ENCODE measurements at regions not wholly inside any gene's neighbourhood (a gene's known extent, or its start where the extent isn't known, plus 50 kb on each side); places are given as distances from the start of the nearest gene placed in this dataset.
"Not testable (repeated sequence)": the region's sequence is repeated elsewhere in the genome, so short reads cannot be mapped to it uniquely, and the experiment has no call there.

- Mint-ChIP-seq H3K27me3 (ENCODE audit: low read depth) (peaks cover 42% of the 10 kb centered on the region), H3K9me3 (peaks cover 10% of the 10 kb centered on the region), H3K36me3 (no peaks in the 10 kb centered on the region; the same call in 1 of the 2 replicates), H3K27ac (no peak overlapping the region), H3K4me3 (no peak overlapping the region), H3K4me1 (peaks cover 41% of the 10 kb centered on the region)
- ChIA-PET POLR2A (no interaction called here), CTCF (interaction anchor here (0.9 kb wide), 1 partner anchor 26 kb away, joined by 3 read pairs; no protein-coding TSS in a partner anchor)
- no peak for ATAC-seq
- no peak for TF ChIP-seq PRRX2 (CRISPR knock-in tag; IDR thresholded peaks at IDR 0.05)
- no peak for TF ChIP-seq SMAD3 (CRISPR knock-in tag; IDR thresholded peaks at IDR 0.05; ENCODE audit: borderline replicate concordance)
- no peak for TF ChIP-seq ZBTB43 (CRISPR knock-in tag; IDR thresholded peaks at IDR 0.05)
- TF ChIP-seq SP1 (CRISPR knock-in tag; conservative IDR thresholded peaks at IDR 0.05) = no peak
- TF ChIP-seq CTCF (IDR thresholded peaks at IDR 0.05) = no peak
- TF ChIP-seq EMX1 (CRISPR knock-in tag; IDR thresholded peaks at IDR 0.05) = no peak
- TF ChIP-seq ZSCAN18 (CRISPR knock-in tag; IDR thresholded peaks at IDR 0.05) = no peak
- TF ChIP-seq ZNF396 (CRISPR knock-in tag; IDR thresholded peaks at IDR 0.05; ENCODE audit: borderline replicate concordance) = no peak
- TF ChIP-seq E2F4 (CRISPR knock-in tag; IDR thresholded peaks at IDR 0.05; ENCODE audit: borderline replicate concordance, low read depth) = no peak
- DNase-seq (ENCODE audit: low spot score) = no peak
Measured at GRCh38 chr15:98549741-98550140, 98.6 kb upstream of the IGF1R start.

GRCh38 chr15:98550363-98550762, 98.0 kb upstream of the IGF1R start:
- CTCF ChIA-PET; H3K4me3 Mint-ChIP-seq; POLR2A ChIA-PET; H3K27ac Mint-ChIP-seq; DNase-seq (ENCODE audit: low spot score); ATAC-seq; H3K36me3 Mint-ChIP-seq: not testable (repeated sequence)
- TF ChIP-seq NFYB (CRISPR knock-in tag; conservative IDR thresholded peaks at IDR 0.05; ENCODE audit: low read depth) = peak; percentile 81
- Mint-ChIP-seq H3K4me1 (peaks cover 48% of the 10 kb centered on the region), H3K27me3 (ENCODE audit: low read depth) (peaks cover 36% of the 10 kb centered on the region), H3K9me3 (peaks cover 10% of the 10 kb centered on the region)

GRCh38 chr15:98551936-98552562, 96.3 kb upstream of the IGF1R start:
- Mint-ChIP-seq H3K27ac (no peak overlapping the region), H3K4me3 (no peak overlapping the region), H3K36me3 (no peaks in the 10 kb centered on the region; the same call in 1 of the 2 replicates), H3K4me1 (peaks cover 55% of the 10 kb centered on the region), H3K9me3 (peaks cover 10% of the 10 kb centered on the region), H3K27me3 (ENCODE audit: low read depth) (peaks cover 19% of the 10 kb centered on the region)
- no peak for DNase-seq (ENCODE audit: low spot score)
- ATAC-seq = no peak
- ChIA-PET CTCF (no interaction called here), POLR2A (no interaction called here)
- TF ChIP-seq MYBL2 (CRISPR knock-in tag; IDR thresholded peaks at IDR 0.05) (no peak), HMGXB4 (CRISPR knock-in tag; IDR thresholded peaks at IDR 0.05) (no peak), ZNF138 (CRISPR knock-in tag; conservative IDR thresholded peaks at IDR 0.05) (no peak), IRF1 (CRISPR knock-in tag; IDR thresholded peaks at IDR 0.05) (no peak), ARID4B (CRISPR knock-in tag; IDR thresholded peaks at IDR 0.05; ENCODE audit: borderline replicate concordance) (no peak), CTCF (IDR thresholded peaks at IDR 0.05) (no peak), ZNF671 (CRISPR knock-in tag; IDR thresholded peaks at IDR 0.05) (no peak)

Data from WTC11 (cell line).